ENCODE measurements at regions not wholly inside any gene's neighbourhood (a gene's known extent, or its start where the extent isn't known, plus 50 kb on each side); places are given as distances from the start of the nearest gene placed in this dataset.

GRCh38 chr11:109752212-109752825 is 330.3 kb downstream of the C11orf87 start:
- H3K36me3 ChIP-seq: no peaks in the 10 kb centered on the region
- intact Hi-C loops (cut with DNase I; ENCODE audit: low total_unique reads) (no loop called here), in situ Hi-C loops (cut with MboI; ENCODE audit: low pct_ligation_motif_present in 1 of 4, low pct_unique_long_range_greater_than_20kb in 1 of 4, low sequenced_read_pairs in 3 of 4) (no loop called here)
- TF ChIP-seq POLR2AphosphoS5 (IDR thresholded peaks at IDR 0.05): no peak
- no peak for TF ChIP-seq EP300 (IDR thresholded peaks at IDR 0.05; ENCODE audit: low read depth)
- no peak for TF ChIP-seq CTCF (IDR thresholded peaks at IDR 0.05)
- TF ChIP-seq POLR2A (IDR thresholded peaks at IDR 0.05): no peak
- H3K27ac ChIP-seq: no peak overlapping the region
- H3K4me3 ChIP-seq: no peak overlapping the region
- H3K4me1 ChIP-seq: no peaks in the 10 kb centered on the region
- no peaks in the 10 kb centered on the region for H3K9me3 ChIP-seq
- no peak for DNase-seq
- no peaks in the 10 kb centered on the region for H3K27me3 ChIP-seq
- 91% methylated on average over 5 of the region's 5 CpGs; no CpG with 5 or more reads in 1 of the 2 donors for WGBS, 2 donors (ENCODE audit: low coverage in 1 of 2)

GRCh38 chr11:109756521-109756920 is 334.5 kb downstream of the C11orf87 start:
- Histone ChIP-seq H3K27me3 (no peaks in the 10 kb centered on the region), H3K9me3 (no peaks in the 10 kb centered on the region), H3K4me1 (no peaks in the 10 kb centered on the region), H3K36me3 (no peaks in the 10 kb centered on the region), H3K27ac (no peak overlapping the region), H3K4me3 (no peak overlapping the region)
- in situ Hi-C loops (cut with MboI; ENCODE audit: low pct_ligation_motif_present in 1 of 4, low pct_unique_long_range_greater_than_20kb in 1 of 4, low sequenced_read_pairs in 3 of 4) (no loop called here), intact Hi-C loops (cut with DNase I; ENCODE audit: low total_unique reads) (no loop called here)
- DNase-seq: no peak
- WGBS, 2 donors (ENCODE audit: low coverage in 1 of 2): 96 to 100% methylated on average over 1 of the region's 1 CpG
- TF ChIP-seq CTCF (IDR thresholded peaks at IDR 0.05) (no peak), POLR2A (IDR thresholded peaks at IDR 0.05) (no peak), POLR2AphosphoS5 (IDR thresholded peaks at IDR 0.05) (no peak), EP300 (IDR thresholded peaks at IDR 0.05; ENCODE audit: low read depth) (no peak)

GRCh38 chr11:109756951-109757350 is 335.0 kb downstream of the C11orf87 start:
- 57 to 82% methylated on average over 1 to 3 of the region's 3 CpGs for WGBS, 2 donors (ENCODE audit: low coverage in 1 of 2)
- in situ Hi-C loops (cut with MboI; ENCODE audit: low pct_ligation_motif_present in 1 of 4, low pct_unique_long_range_greater_than_20kb in 1 of 4, low sequenced_read_pairs in 3 of 4): no loop called here

GRCh38 chr11:109762546-109762945 is 330.6 kb upstream of the ZC3H12C start:
- no peaks in the 10 kb centered on the region for H3K4me1 ChIP-seq
- in situ Hi-C loops (cut with MboI; ENCODE audit: low pct_ligation_motif_present in 1 of 4, low pct_unique_long_range_greater_than_20kb in 1 of 4, low sequenced_read_pairs in 3 of 4): no loop called here
- H3K27me3 ChIP-seq: no peaks in the 10 kb centered on the region
- 68% methylated on average over 2 to 3 of the region's 3 CpGs for WGBS, 2 donors (ENCODE audit: low coverage in 1 of 2)
- TF ChIP-seq POLR2A (IDR thresholded peaks at IDR 0.05) (no peak), EP300 (IDR thresholded peaks at IDR 0.05; ENCODE audit: low read depth) (no peak), CTCF (IDR thresholded peaks at IDR 0.05) (no peak), POLR2AphosphoS5 (IDR thresholded peaks at IDR 0.05) (no peak)
- no peak overlapping the region for H3K4me3 ChIP-seq
- no peak for DNase-seq
- no peaks in the 10 kb centered on the region for H3K36me3 ChIP-seq
- H3K9me3 ChIP-seq: no peaks in the 10 kb centered on the region
- no peak overlapping the region for H3K27ac ChIP-seq
- intact Hi-C loops (cut with DNase I; ENCODE audit: low total_unique reads): no loop called here

More at GRCh38 chr11:109756951-109757350, 335.0 kb downstream of the C11orf87 start:
- Histone ChIP-seq H3K27me3 (no peaks in the 10 kb centered on the region), H3K4me3 (no peak overlapping the region), H3K4me1 (no peaks in the 10 kb centered on the region), H3K9me3 (no peaks in the 10 kb centered on the region), H3K27ac (no peak overlapping the region), H3K36me3 (no peaks in the 10 kb centered on the region)
- intact Hi-C loops (cut with DNase I; ENCODE audit: low total_unique reads): no loop called here
- DNase-seq: no peak
- TF ChIP-seq EP300 (IDR thresholded peaks at IDR 0.05; ENCODE audit: low read depth) (no peak), CTCF (IDR thresholded peaks at IDR 0.05) (no peak), POLR2AphosphoS5 (IDR thresholded peaks at IDR 0.05) (no peak), POLR2A (IDR thresholded peaks at IDR 0.05) (no peak)
